AG04450 (cell line): ENCODE measurements at regions not wholly inside any gene's neighbourhood (a gene's known extent, or its start where the extent isn't known, plus 50 kb on each side); places are given as distances from the start of the nearest gene placed in this dataset.
"Not testable (repeated sequence)": the region's sequence is repeated elsewhere in the genome, so short reads cannot be mapped to it uniquely, and the experiment has no call there.

Source experiments
- CTCF ChIA-PET: fragments of 300-600, 350-600 bp; formaldehyde crosslinking; extraction: SDS; loops from one replicate; lab custom pipeline; 2022; ENCODE audit warnings: antibody characterized with exemption, inconsistent platforms; lab: Charles Lee
- POLR2A ChIA-PET: fragments of 350-600 bp; formaldehyde crosslinking; extraction: SDS; loops from one replicate; lab custom pipeline; 2021; ENCODE audit warnings: antibody characterized with exemption, inconsistent platforms; lab: Yijun Ruan, JAX
- DNase-seq: peaks from one replicate; pipeline ENCODE4 v3.0.0-alpha.2; 2011; ENCODE audit warnings: low read depth, low spot score
- H3K27ac ChIP-seq: one replicate; pipeline ENCODE4 v1.5.1; 2012; ENCODE audit warnings: low read depth, low read length, control low read depth
- H3K27me3 ChIP-seq: one replicate; pipeline ENCODE4 v1.6.0; 2012; ENCODE audit warnings: low read length; ENCODE audit not compliant: control insufficient read depth, insufficient read depth
- H3K4me3 ChIP-seq: 2 replicates; pipeline ENCODE4 v1.5.1; 2011; ENCODE audit warnings: mild to moderate bottlenecking, low read depth, low read length, control low read depth
- H3K9me3 ChIP-seq: 2 replicates; pipeline ENCODE4 v1.5.1; 2012; ENCODE audit warnings: low read length; ENCODE audit not compliant: control insufficient read depth, insufficient read depth
- TF ChIP-seq, protein P1 (sequence below): IDR thresholded peaks from 2 replicates; pipeline ENCODE4 v1.5.1; 2011; ENCODE audit warnings: low read depth, low read length, control low read depth, inconsistent platforms

DNA sequence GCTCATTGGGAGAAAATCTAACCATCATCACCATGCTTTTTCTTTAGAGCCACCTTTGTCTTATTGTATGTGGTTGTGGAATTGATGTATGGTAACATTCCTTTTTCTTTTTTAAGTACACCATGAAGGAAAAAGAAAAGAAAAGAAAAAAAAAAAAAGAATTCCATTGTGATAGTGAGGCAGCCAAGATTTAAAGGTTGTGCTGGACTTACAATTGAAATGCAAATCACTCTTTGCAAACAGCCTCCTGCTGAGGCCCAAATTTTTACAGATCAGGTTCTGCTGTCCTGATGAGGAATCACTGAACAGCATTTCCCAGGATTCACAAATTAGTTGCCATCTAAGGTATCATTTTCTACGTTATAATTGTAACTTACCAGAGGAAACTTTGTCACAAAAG lies 1101.0 kb upstream of the FANCL start:
- DNase-seq = no peak
- TF ChIP-seq, protein P1, sequence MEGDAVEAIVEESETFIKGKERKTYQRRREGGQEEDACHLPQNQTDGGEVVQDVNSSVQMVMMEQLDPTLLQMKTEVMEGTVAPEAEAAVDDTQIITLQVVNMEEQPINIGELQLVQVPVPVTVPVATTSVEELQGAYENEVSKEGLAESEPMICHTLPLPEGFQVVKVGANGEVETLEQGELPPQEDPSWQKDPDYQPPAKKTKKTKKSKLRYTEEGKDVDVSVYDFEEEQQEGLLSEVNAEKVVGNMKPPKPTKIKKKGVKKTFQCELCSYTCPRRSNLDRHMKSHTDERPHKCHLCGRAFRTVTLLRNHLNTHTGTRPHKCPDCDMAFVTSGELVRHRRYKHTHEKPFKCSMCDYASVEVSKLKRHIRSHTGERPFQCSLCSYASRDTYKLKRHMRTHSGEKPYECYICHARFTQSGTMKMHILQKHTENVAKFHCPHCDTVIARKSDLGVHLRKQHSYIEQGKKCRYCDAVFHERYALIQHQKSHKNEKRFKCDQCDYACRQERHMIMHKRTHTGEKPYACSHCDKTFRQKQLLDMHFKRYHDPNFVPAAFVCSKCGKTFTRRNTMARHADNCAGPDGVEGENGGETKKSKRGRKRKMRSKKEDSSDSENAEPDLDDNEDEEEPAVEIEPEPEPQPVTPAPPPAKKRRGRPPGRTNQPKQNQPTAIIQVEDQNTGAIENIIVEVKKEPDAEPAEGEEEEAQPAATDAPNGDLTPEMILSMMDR = no peak
- no peak overlapping the region for H3K27ac ChIP-seq
- H3K27me3 ChIP-seq = no peaks in the 10 kb centered on the region
- CTCF ChIA-PET = no interaction called here
- POLR2A ChIA-PET = no interaction called here
- no peaks in the 10 kb centered on the region for H3K9me3 ChIP-seq
- H3K4me3 ChIP-seq = no peak overlapping the region

DNA sequence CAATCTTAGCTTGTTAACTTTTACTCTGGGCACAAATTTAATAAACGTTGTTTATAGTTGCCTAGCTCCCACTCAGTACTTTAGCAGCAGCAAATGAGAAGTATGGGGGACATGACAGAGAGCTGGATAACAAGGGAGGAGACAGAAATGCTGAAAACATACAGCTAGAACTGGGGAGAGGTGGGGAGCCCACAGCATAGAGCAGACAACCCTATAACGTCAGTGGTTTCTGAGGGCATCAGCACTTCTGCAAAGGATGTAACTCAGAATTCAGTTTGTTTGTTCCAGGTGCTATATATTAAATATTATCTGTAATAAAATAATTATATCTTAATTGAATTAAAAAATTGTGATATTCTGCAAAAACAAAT lies 1098.7 kb upstream of the FANCL start:
- no peaks in the 10 kb centered on the region for H3K9me3 ChIP-seq
- POLR2A ChIA-PET = no interaction called here
- CTCF ChIA-PET = no interaction called here
- no peak for DNase-seq
- no peaks in the 10 kb centered on the region for H3K27me3 ChIP-seq
- H3K27ac ChIP-seq = no peak overlapping the region
- H3K4me3 ChIP-seq = no peak overlapping the region
- TF ChIP-seq, protein P1 = no peak

DNA sequence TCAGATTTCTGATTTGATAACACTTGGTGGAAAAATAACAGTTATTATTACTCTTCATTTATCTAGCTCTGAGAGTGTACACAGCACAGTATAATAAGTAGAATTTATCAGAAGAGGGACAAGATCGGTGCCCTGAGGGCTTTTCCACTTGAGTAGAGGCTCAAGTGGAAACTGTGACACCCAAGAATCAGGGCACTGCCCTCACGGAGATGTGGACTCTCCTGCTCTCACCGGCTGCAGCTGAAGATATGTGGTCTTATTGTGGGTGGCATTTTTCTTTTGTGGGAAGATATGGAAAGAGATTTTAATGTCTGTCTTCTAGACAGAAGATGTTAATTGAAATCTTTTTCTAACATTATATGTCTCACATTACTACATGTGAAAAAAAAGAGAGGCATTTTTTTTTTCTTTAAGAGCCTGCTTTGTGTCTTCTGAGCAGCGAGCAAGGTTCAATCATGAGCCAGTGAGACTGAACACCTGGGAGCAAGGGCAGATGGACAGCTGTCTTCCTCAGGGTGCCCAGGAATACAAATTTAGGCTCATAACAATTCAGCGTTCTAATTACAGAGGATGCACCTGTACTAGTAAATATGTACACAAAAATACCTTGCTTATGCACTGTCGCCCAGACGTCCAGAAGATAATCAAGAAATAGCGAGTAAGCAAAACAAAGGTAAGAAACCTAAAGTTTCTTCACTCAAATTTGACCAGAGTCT lies 1098.2 kb upstream of the FANCL start:
- Histone ChIP-seq H3K27me3 (no peaks in the 10 kb centered on the region), H3K27ac (no peak overlapping the region), H3K9me3 (no peaks in the 10 kb centered on the region), H3K4me3 (no peak overlapping the region)
- CTCF ChIA-PET = no interaction called here
- DNase-seq = no peak
- TF ChIP-seq, protein P1 = no peak
- POLR2A ChIA-PET = no interaction called here

DNA sequence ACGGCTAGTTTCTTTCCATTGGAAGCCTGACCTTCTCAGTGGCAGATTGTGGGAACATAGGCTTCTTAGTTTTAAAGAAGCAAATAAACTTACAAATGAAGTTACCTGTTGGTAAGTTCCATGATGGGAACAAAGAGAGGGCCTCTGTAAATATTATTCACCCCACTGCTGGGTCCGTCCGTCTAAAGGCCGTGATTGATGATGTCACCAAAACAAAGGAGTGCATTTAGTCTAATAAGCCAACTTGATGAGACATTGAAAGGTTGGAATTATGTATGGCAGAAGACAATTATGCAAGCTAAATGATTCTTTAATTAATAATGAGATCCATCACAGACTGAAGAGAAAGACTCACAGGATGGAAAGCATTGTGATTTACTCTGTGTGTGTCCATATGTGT lies 1091.9 kb upstream of the FANCL start:
- Histone ChIP-seq H3K27ac (no peak overlapping the region), H3K4me3 (no peak overlapping the region), H3K9me3 (no peaks in the 10 kb centered on the region), H3K27me3 (no peaks in the 10 kb centered on the region)
- ChIA-PET POLR2A (no interaction called here), CTCF (no interaction called here)
- no peak for DNase-seq
- TF ChIP-seq, protein P1 = no peak

DNA sequence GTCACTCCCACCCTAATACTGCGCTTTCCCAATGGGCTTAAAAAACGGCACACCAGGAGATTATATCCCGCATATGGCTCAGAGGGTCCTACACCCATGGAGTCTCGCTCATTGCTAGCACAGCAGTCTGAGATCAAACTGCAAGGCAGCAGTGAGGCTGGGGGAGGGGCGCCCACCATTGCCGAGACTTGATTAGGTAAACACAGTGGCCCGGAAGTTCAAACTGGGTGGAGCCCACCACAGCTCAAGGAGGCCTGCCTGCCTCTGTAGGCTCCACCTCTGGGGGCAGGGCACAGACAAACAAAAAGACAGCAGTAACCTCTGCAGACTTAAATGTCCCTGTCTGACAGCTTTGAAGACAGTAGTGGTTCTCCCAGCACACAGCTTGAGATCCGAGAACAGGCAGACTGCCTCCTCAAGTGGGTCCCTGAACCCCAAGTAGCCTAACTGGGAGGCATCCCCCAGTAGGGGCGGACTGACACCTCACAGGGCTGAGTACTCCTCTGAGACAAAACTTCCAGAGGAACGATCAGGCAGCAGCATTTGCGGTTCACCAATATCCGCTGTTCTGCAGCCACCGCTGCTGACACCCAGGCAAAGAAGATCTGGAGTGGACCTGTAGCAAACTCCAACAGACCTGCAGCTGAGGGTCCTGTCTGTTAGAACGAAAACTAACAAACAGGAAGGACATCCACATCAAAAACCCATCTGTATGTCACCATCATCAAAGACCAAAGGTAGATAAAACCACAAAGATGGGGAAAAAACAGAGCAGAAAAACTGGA lies 1085.6 kb upstream of the FANCL start:
- DNase-seq, H3K9me3 ChIP-seq, H3K27me3 ChIP-seq, H3K27ac ChIP-seq, POLR2A ChIA-PET, H3K4me3 ChIP-seq, CTCF ChIA-PET: not testable (repeated sequence)
